Stimulated activated naive CD8-positive, alpha-beta T cell treated with anti-CD3 and anti-CD28 coated beads, Interleukin-15, Interleukin-2, amounts not matched to agents 100 ng/mL and 50 ng/mL, for 24 hours (primary cell): ENCODE measurements at regions not wholly inside any gene's neighbourhood (a gene's known extent, or its start where the extent isn't known, plus 50 kb on each side); places are given as distances from the start of the nearest gene placed in this dataset.

ENCODE experiments used
- H3K27ac Mint-ChIP-seq: one replicate; pipeline ENCODE4 v1.8.0; 2021; ENCODE audit warnings: mild to moderate bottlenecking, mixed read lengths
- H3K27me3 Mint-ChIP-seq: one replicate; pipeline ENCODE4 v1.8.0; 2021; ENCODE audit warnings: mixed read lengths
- H3K36me3 Mint-ChIP-seq: one replicate; pipeline ENCODE4 v1.8.0; 2021; ENCODE audit warnings: low read depth, mixed read lengths
- H3K4me1 Mint-ChIP-seq: one replicate; pipeline ENCODE4 v1.8.0; 2021; ENCODE audit warnings: low read depth, mixed read lengths
- H3K4me3 Mint-ChIP-seq: one replicate; pipeline ENCODE4 v1.8.0; 2021; ENCODE audit warnings: mild to moderate bottlenecking, mixed read lengths
- H3K9me3 Mint-ChIP-seq: one replicate; pipeline ENCODE4 v1.8.0; 2021; ENCODE audit warnings: mixed read lengths

DNA sequence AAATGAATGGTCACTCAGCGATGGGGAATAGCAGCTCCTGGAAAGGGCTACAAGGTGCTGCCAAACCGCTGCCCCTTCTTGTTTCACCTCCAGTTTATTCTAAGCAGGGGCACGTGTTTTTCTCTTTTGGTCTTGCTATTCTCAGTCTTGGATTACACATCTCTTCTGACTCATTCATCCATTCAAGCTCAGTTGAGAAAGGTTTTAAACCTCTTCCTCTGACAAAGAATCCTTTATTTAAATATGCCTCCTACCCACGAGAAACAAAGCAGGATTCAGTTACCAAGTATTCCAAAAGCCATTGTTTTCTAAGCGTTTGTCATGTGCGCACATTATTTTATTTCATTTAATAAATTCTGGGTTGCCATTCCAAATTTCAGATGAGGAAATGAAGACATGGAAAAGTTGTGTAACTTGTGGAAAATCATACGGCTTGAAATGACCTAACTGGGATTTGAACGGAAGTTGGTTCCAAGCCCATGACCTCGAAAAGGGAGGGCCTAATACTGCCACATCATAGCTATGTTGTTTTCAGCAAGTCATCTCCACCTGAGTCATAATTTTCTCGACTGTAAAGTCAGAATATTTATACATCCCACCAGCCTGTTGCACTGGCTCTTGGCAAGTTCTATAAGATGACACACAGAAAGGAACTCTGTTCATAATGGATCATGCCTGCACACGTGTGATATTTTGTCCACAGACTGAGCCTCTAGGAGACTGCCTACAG is 292.0 kb upstream of the SLCO3A1 start:
- no peaks in the 10 kb centered on the region for H3K36me3 Mint-ChIP-seq
- no peaks in the 10 kb centered on the region for H3K9me3 Mint-ChIP-seq
- no peak overlapping the region for H3K4me3 Mint-ChIP-seq
- peaks cover 8% of the 10 kb centered on the region for H3K27me3 Mint-ChIP-seq
- H3K27ac Mint-ChIP-seq, result no peak overlapping the region
- H3K4me1 Mint-ChIP-seq, result no peaks in the 10 kb centered on the region

GRCh38 chr15:91562698-91563097 is 290.8 kb upstream of the SLCO3A1 start:
- no peaks in the 10 kb centered on the region for H3K9me3 Mint-ChIP-seq
- H3K27me3 Mint-ChIP-seq, result peaks cover 8% of the 10 kb centered on the region
- H3K27ac Mint-ChIP-seq, result no peak overlapping the region
- H3K4me1 Mint-ChIP-seq, result no peaks in the 10 kb centered on the region
- no peaks in the 10 kb centered on the region for H3K36me3 Mint-ChIP-seq
- H3K4me3 Mint-ChIP-seq, result no peak overlapping the region

- Mint-ChIP-seq H3K4me1 (no peaks in the 10 kb centered on the region), H3K27me3 (peaks cover 8% of the 10 kb centered on the region), H3K27ac (no peak overlapping the region), H3K36me3 (no peaks in the 10 kb centered on the region), H3K9me3 (no peaks in the 10 kb centered on the region), H3K4me3 (no peak overlapping the region)
Observed at GRCh38 chr15:91564631-91565030, 288.9 kb upstream of the SLCO3A1 start.

- no peaks in the 10 kb centered on the region for H3K36me3 Mint-ChIP-seq
- no peaks in the 10 kb centered on the region for H3K9me3 Mint-ChIP-seq
- H3K27ac Mint-ChIP-seq, result no peak overlapping the region
- no peak overlapping the region for H3K4me3 Mint-ChIP-seq
- H3K4me1 Mint-ChIP-seq, result no peaks in the 10 kb centered on the region
- peaks cover 4% of the 10 kb centered on the region for H3K27me3 Mint-ChIP-seq
Observed at GRCh38 chr15:91566141-91566540, 287.4 kb upstream of the SLCO3A1 start.

DNA sequence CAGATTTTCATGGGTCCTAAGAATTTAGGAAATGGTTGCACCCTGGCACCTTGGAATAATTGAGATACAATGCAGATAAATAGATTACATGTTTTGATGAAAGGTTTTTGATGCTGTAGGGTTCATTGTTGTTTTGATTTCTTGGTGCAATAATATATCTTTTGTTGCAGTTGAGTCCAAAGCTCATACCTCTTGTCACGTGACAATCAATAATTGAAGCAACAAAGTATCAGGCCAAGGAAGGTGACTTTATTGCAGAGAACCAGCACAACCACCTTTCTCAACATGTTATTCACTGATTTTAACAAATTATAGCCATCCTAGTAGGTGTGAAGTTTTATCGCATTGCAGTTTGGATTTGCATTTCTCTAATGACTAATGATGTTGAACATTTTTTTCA is 285.5 kb upstream of the SLCO3A1 start:
- no peak overlapping the region for H3K27ac Mint-ChIP-seq
- H3K4me1 Mint-ChIP-seq, result no peaks in the 10 kb centered on the region
- H3K4me3 Mint-ChIP-seq, result no peak overlapping the region
- no peaks in the 10 kb centered on the region for H3K9me3 Mint-ChIP-seq
- no peaks in the 10 kb centered on the region for H3K36me3 Mint-ChIP-seq
- H3K27me3 Mint-ChIP-seq, result peaks cover 4% of the 10 kb centered on the region

GRCh38 chr15:91572110-91572509 is 281.4 kb upstream of the SLCO3A1 start:
- Mint-ChIP-seq H3K27ac (no peak overlapping the region), H3K4me3 (no peak overlapping the region), H3K27me3 (no peaks in the 10 kb centered on the region), H3K9me3 (no peaks in the 10 kb centered on the region), H3K4me1 (no peaks in the 10 kb centered on the region), H3K36me3 (no peaks in the 10 kb centered on the region)

- no peaks in the 10 kb centered on the region for H3K4me1 Mint-ChIP-seq
- no peaks in the 10 kb centered on the region for H3K9me3 Mint-ChIP-seq
- H3K36me3 Mint-ChIP-seq, result no peaks in the 10 kb centered on the region
- no peaks in the 10 kb centered on the region for H3K27me3 Mint-ChIP-seq
- no peak overlapping the region for H3K4me3 Mint-ChIP-seq
- H3K27ac Mint-ChIP-seq, result no peak overlapping the region
Observed at GRCh38 chr15:91576096-91576495, 277.4 kb upstream of the SLCO3A1 start.

- no peaks in the 10 kb centered on the region for H3K36me3 Mint-ChIP-seq
Observed at GRCh38 chr15:91578511-91578910, 275.0 kb upstream of the SLCO3A1 start.

GRCh38 chr15:91584895-91585294 is 268.6 kb upstream of the SLCO3A1 start:
- peaks cover 8% of the 10 kb centered on the region for H3K27me3 Mint-ChIP-seq

More at GRCh38 chr15:91578511-91578910, 275.0 kb upstream of the SLCO3A1 start:
- no peaks in the 10 kb centered on the region for H3K4me1 Mint-ChIP-seq
- no peak overlapping the region for H3K4me3 Mint-ChIP-seq
- H3K27ac Mint-ChIP-seq, result no peak overlapping the region
- peaks cover 2% of the 10 kb centered on the region for H3K9me3 Mint-ChIP-seq
- peaks cover 7% of the 10 kb centered on the region for H3K27me3 Mint-ChIP-seq

DNA sequence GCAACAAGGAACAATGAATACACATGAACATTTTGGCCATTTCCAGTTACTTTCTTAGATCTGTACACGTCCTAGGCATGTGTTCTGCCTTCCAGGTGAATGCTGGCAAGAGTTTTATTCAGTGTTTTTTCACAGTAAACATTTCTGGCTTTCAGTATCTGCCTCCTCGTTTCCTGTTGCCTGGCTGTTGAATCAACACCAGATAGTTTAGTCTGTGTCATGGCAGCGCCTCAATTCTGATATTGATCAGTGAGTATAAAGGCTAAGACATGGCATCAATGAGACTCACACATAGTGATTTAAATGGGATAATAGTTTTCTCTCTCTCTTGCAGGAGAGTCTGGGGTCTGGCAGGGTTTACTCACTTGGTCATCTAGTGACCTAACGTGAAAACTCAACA is 266.9 kb upstream of the SLCO3A1 start:
- no peak overlapping the region for H3K27ac Mint-ChIP-seq
- H3K4me3 Mint-ChIP-seq, result no peak overlapping the region
- H3K36me3 Mint-ChIP-seq, result no peaks in the 10 kb centered on the region
- H3K27me3 Mint-ChIP-seq, result peaks cover 8% of the 10 kb centered on the region
- H3K4me1 Mint-ChIP-seq, result no peaks in the 10 kb centered on the region
- H3K9me3 Mint-ChIP-seq, result peaks cover 3% of the 10 kb centered on the region

More at GRCh38 chr15:91584895-91585294, 268.6 kb upstream of the SLCO3A1 start:
- H3K9me3 Mint-ChIP-seq, result peaks cover 3% of the 10 kb centered on the region
- H3K36me3 Mint-ChIP-seq, result no peaks in the 10 kb centered on the region
- no peak overlapping the region for H3K27ac Mint-ChIP-seq
- H3K4me3 Mint-ChIP-seq, result no peak overlapping the region
- no peaks in the 10 kb centered on the region for H3K4me1 Mint-ChIP-seq

- Mint-ChIP-seq H3K36me3 (no peaks in the 10 kb centered on the region), H3K27me3 (no peaks in the 10 kb centered on the region), H3K4me3 (no peak overlapping the region), H3K4me1 (peaks cover 12% of the 10 kb centered on the region), H3K27ac (no peak overlapping the region), H3K9me3 (no peaks in the 10 kb centered on the region)
Observed at GRCh38 chr15:91589360-91589759, 264.1 kb upstream of the SLCO3A1 start.

DNA sequence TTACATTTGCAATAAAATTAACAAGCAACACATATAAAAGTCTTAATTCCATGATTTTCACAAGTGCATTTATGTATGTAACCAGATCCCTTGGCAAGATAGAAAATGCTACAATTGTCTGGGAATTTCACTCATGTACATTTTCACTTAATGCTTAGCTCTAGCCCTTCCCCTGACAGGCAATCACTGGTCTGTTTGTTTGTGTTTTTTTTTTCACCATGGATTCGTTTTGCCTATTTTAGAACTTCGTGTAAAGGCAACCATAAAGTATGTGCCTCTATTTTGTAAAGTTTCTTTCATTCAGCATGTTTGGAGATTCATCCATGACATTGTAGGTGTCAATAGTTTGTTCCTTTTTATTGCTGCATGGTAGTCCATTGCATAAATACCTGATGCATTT is 260.9 kb upstream of the SLCO3A1 start:
- Mint-ChIP-seq H3K9me3 (no peaks in the 10 kb centered on the region), H3K36me3 (no peaks in the 10 kb centered on the region), H3K4me3 (no peak overlapping the region), H3K27me3 (peaks cover 13% of the 10 kb centered on the region), H3K27ac (no peak overlapping the region), H3K4me1 (peaks cover 12% of the 10 kb centered on the region)

GRCh38 chr15:91593067-91593466 is 260.4 kb upstream of the SLCO3A1 start:
- H3K4me3 Mint-ChIP-seq, result no peak overlapping the region
- H3K27ac Mint-ChIP-seq, result peak overlapping the region; percentile 20
- no peaks in the 10 kb centered on the region for H3K36me3 Mint-ChIP-seq

GRCh38 chr15:91593653-91594052 is 259.9 kb upstream of the SLCO3A1 start:
- H3K4me3 Mint-ChIP-seq, result no peak overlapping the region

More at GRCh38 chr15:91593067-91593466, 260.4 kb upstream of the SLCO3A1 start:
- peaks cover 18% of the 10 kb centered on the region for H3K27me3 Mint-ChIP-seq
- peaks cover 12% of the 10 kb centered on the region for H3K4me1 Mint-ChIP-seq
- H3K9me3 Mint-ChIP-seq, result no peaks in the 10 kb centered on the region

DNA sequence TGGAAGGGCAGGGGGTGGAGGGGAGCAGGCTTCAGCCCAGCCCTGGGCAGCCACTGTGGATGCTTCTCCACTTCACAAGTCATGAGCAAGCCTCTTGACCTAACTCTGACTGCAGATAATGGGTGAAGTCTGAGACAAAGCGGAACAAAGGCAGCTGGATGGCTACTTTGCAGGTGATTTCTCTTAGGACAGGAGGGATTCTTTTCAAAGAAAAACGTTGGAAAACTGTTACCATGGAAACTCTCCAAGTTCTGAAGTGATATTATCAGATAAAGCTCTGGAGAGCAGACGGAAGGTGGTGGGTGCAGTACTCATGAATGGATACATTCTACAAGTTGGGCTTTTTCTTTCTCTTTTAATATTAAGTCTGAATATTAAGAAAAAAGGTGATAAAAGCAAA is 254.2 kb upstream of the SLCO3A1 start:
- no peaks in the 10 kb centered on the region for H3K4me1 Mint-ChIP-seq
- H3K27me3 Mint-ChIP-seq, result peaks cover 25% of the 10 kb centered on the region
- no peak overlapping the region for H3K27ac Mint-ChIP-seq
- no peaks in the 10 kb centered on the region for H3K36me3 Mint-ChIP-seq
- no peak overlapping the region for H3K4me3 Mint-ChIP-seq
- no peaks in the 10 kb centered on the region for H3K9me3 Mint-ChIP-seq

More at GRCh38 chr15:91593653-91594052, 259.9 kb upstream of the SLCO3A1 start:
- H3K27me3 Mint-ChIP-seq, result peaks cover 24% of the 10 kb centered on the region
- H3K4me1 Mint-ChIP-seq, result peaks cover 12% of the 10 kb centered on the region
- H3K36me3 Mint-ChIP-seq, result no peaks in the 10 kb centered on the region
- no peak overlapping the region for H3K27ac Mint-ChIP-seq
- H3K9me3 Mint-ChIP-seq, result no peaks in the 10 kb centered on the region
